ENCODE measurements at regions not wholly inside any gene's neighbourhood (a gene's known extent, or its start where the extent isn't known, plus 50 kb on each side); places are given as distances from the start of the nearest gene placed in this dataset.

DNA sequence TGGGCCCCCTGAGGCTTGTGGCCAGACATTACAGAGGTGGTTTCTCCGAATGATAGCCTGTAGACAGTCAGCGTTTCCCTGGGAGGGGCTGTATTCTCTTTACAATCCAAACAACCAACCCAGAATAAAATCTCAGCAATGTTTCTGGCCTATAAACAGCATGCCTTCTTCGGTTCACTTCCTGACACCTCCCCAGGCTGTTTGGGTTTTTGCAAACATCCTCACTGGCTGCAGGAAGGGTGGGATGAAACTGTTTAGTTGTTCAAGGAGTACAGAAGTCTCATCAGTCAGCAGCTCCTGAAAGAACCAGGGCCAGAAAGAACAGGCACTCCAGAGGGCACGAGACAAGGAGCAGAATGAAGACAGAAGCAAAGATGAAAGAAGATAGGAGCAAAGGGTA lies 350.0 kb downstream of the QKI start:
- Histone ChIP-seq H3K9me3 (replicated peaks) (no peaks in the 10 kb centered on the region), H3K4me1 (peaks cover 26% of the 10 kb centered on the region), H3K27me3 (ENCODE audit: low read depth) (no peaks in the 10 kb centered on the region), H3K4me3 (no peak overlapping the region), H3K27ac (replicated peaks) (peak overlapping the region; percentile 81), H3K36me3 (no peaks in the 10 kb centered on the region)
- DNase-seq: no peak
- TF ChIP-seq, protein P1, sequence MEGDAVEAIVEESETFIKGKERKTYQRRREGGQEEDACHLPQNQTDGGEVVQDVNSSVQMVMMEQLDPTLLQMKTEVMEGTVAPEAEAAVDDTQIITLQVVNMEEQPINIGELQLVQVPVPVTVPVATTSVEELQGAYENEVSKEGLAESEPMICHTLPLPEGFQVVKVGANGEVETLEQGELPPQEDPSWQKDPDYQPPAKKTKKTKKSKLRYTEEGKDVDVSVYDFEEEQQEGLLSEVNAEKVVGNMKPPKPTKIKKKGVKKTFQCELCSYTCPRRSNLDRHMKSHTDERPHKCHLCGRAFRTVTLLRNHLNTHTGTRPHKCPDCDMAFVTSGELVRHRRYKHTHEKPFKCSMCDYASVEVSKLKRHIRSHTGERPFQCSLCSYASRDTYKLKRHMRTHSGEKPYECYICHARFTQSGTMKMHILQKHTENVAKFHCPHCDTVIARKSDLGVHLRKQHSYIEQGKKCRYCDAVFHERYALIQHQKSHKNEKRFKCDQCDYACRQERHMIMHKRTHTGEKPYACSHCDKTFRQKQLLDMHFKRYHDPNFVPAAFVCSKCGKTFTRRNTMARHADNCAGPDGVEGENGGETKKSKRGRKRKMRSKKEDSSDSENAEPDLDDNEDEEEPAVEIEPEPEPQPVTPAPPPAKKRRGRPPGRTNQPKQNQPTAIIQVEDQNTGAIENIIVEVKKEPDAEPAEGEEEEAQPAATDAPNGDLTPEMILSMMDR (IDR thresholded peaks at IDR 0.05; ENCODE audit: borderline replicate concordance): no peak
- intact Hi-C loops (cut with micrococcal nuclease): no loop called here

DNA sequence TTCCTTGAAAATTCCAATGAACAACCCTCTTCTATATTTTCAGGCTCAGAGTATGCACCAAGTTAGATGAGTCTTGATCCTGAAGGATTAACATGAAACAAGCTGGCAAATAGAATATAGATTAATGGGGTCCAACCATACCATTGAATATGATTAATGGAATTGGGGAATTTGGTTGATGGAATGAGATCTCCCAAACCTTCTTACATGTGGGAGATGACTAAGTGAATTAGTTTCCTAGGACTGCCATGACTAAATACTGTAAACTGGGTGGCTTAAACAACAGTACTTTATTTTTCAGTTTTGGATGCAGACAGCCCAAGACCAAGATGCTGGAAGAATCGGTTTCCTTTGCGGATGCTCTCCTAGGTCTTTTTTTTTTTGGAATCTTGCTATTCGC lies 347.0 kb downstream of the QKI start:
- TF ChIP-seq, protein P1 (IDR thresholded peaks at IDR 0.05; ENCODE audit: borderline replicate concordance): no peak
- Histone ChIP-seq H3K9me3 (replicated peaks) (no peaks in the 10 kb centered on the region), H3K27ac (replicated peaks) (no peak overlapping the region), H3K4me1 (peaks cover 25% of the 10 kb centered on the region), H3K4me3 (no peak overlapping the region), H3K27me3 (ENCODE audit: low read depth) (no peaks in the 10 kb centered on the region), H3K36me3 (no peaks in the 10 kb centered on the region)
- intact Hi-C loops (cut with micrococcal nuclease): no loop called here
- no peak for DNase-seq

GRCh38 chr6:163760860-163761259 lies 346.3 kb downstream of the QKI start:
- TF ChIP-seq, protein P1 (IDR thresholded peaks at IDR 0.05; ENCODE audit: borderline replicate concordance): no peak
- no peak for DNase-seq

DNA sequence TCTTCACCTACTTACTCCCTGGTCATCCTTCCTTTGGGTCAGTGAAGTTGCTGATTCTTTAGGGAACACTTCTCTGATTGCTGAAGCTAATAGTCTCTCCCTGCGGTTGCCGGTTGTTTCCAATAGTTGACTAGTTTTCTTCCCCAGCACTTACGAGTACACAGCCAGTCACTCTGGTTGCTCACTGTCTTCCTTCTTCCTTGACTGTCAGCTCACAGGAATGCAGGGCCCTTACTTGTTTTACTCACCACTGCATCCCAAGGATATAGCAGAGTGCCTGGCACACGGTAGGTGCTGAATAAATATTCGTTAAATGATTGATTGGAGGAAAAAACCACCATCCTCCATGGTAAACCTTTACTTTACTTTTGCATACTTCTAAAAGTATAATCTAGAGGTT lies 345.0 kb downstream of the QKI start:
- no peak overlapping the region for H3K4me3 ChIP-seq
- intact Hi-C loops (cut with micrococcal nuclease): no loop called here
- peaks cover 8% of the 10 kb centered on the region for H3K4me1 ChIP-seq
- H3K36me3 ChIP-seq: no peaks in the 10 kb centered on the region
- DNase-seq: no peak
- no peaks in the 10 kb centered on the region for H3K9me3 ChIP-seq (replicated peaks)
- TF ChIP-seq, protein P1 (IDR thresholded peaks at IDR 0.05; ENCODE audit: borderline replicate concordance): no peak
- H3K27ac ChIP-seq (replicated peaks): no peak overlapping the region
- H3K27me3 ChIP-seq (ENCODE audit: low read depth): no peaks in the 10 kb centered on the region

More at GRCh38 chr6:163760860-163761259, 346.3 kb downstream of the QKI start:
- no peak overlapping the region for H3K27ac ChIP-seq (replicated peaks)
- no peak overlapping the region for H3K4me3 ChIP-seq
- peaks cover 21% of the 10 kb centered on the region for H3K4me1 ChIP-seq
- no peaks in the 10 kb centered on the region for H3K36me3 ChIP-seq
- intact Hi-C loops (cut with micrococcal nuclease): no loop called here
- H3K9me3 ChIP-seq (replicated peaks): no peaks in the 10 kb centered on the region
- H3K27me3 ChIP-seq (ENCODE audit: low read depth): no peaks in the 10 kb centered on the region

- Histone ChIP-seq H3K4me1 (no peaks in the 10 kb centered on the region), H3K9me3 (replicated peaks) (peaks cover 7% of the 10 kb centered on the region), H3K4me3 (no peak overlapping the region), H3K36me3 (no peaks in the 10 kb centered on the region), H3K27ac (replicated peaks) (no peak overlapping the region), H3K27me3 (ENCODE audit: low read depth) (no peaks in the 10 kb centered on the region)
- DNase-seq: no peak
- intact Hi-C loops (cut with micrococcal nuclease): no loop called here
- TF ChIP-seq, protein P1 (IDR thresholded peaks at IDR 0.05; ENCODE audit: borderline replicate concordance): no peak
These were observed 343.0 kb downstream of the QKI start for GRCh38 chr6:163757520-163757919.

DNA sequence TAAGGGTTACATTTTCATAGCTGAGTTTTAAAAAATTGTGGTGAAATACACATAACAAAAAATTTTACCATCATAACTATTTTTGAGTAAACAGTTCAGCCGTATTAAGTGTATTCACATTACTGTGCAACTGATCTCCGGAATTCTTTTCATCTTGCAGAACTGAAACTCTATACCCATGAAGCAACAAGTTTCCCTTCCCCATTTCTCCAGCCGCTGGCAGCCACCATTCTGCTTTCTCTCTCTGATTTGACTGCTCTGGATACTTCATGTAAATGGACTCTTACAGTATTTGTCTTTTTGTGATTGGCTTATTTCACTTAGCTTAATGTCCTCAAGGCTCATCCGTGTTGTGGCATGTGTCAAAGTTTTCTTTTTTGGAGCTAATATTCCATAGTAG lies 341.6 kb downstream of the QKI start:
- H3K9me3 ChIP-seq (replicated peaks): peaks cover 7% of the 10 kb centered on the region
- no peak overlapping the region for H3K4me3 ChIP-seq
- TF ChIP-seq, protein P1 (IDR thresholded peaks at IDR 0.05; ENCODE audit: borderline replicate concordance): no peak
- intact Hi-C loops (cut with micrococcal nuclease): no loop called here
- H3K27ac ChIP-seq (replicated peaks): no peak overlapping the region
- no peaks in the 10 kb centered on the region for H3K27me3 ChIP-seq (ENCODE audit: low read depth)
- no peaks in the 10 kb centered on the region for H3K36me3 ChIP-seq
- peaks cover under 1% of the 10 kb centered on the region for H3K4me1 ChIP-seq
- DNase-seq: no peak

All from left ventricle myocardium inferior (tissue), 1 donor.